ENCODE measurements at regions not wholly inside any gene's neighbourhood (a gene's known extent, or its start where the extent isn't known, plus 50 kb on each side); places are given as distances from the start of the nearest gene placed in this dataset.

- no peak for TF ChIP-seq CTCF (IDR thresholded peaks at IDR 0.05)
- no peaks in the 10 kb centered on the region for H3K36me3 ChIP-seq (ENCODE audit: control insufficient read depth, insufficient read depth, low read length)
- no peak overlapping the region for H3K27ac ChIP-seq
- no peaks in the 10 kb centered on the region for H3K27me3 ChIP-seq (ENCODE audit: control insufficient read depth, insufficient read depth, low read length)
- H2AFZ ChIP-seq = no peak overlapping the region
- no peaks in the 10 kb centered on the region for H3K9me3 ChIP-seq (ENCODE audit: control insufficient read depth, low read length)
- H3K9ac ChIP-seq = no peak overlapping the region
- peaks cover 23% of the 10 kb centered on the region for H3K4me1 ChIP-seq
- H3K4me3 ChIP-seq (ENCODE audit: low read depth, low read length) = no peak overlapping the region
- H3K4me2 ChIP-seq (ENCODE audit: low read length) = no peak overlapping the region
- no peaks in the 10 kb centered on the region for H3K79me2 ChIP-seq
These were observed 338.5 kb downstream of the CD83 start for GRCh38 chr6:14455876-14456648.

- Histone ChIP-seq H3K9me3 (ENCODE audit: control insufficient read depth, low read length) (no peaks in the 10 kb centered on the region), H3K9ac (no peak overlapping the region), H3K27ac (no peak overlapping the region), H3K27me3 (ENCODE audit: control insufficient read depth, insufficient read depth, low read length) (no peaks in the 10 kb centered on the region), H3K4me3 (ENCODE audit: low read depth, low read length) (no peak overlapping the region), H3K4me2 (ENCODE audit: low read length) (no peak overlapping the region), H3K79me2 (no peaks in the 10 kb centered on the region), H3K36me3 (ENCODE audit: control insufficient read depth, insufficient read depth, low read length) (no peaks in the 10 kb centered on the region), H3K4me1 (peaks cover 23% of the 10 kb centered on the region), H2AFZ (no peak overlapping the region)
- no peak for TF ChIP-seq CTCF (IDR thresholded peaks at IDR 0.05)
These were observed 339.4 kb downstream of the CD83 start for GRCh38 chr6:14456941-14457340.

- Histone ChIP-seq H3K9me3 (ENCODE audit: control insufficient read depth, low read length) (no peaks in the 10 kb centered on the region), H3K4me2 (ENCODE audit: low read length) (no peak overlapping the region), H2AFZ (no peak overlapping the region), H3K36me3 (ENCODE audit: control insufficient read depth, insufficient read depth, low read length) (no peaks in the 10 kb centered on the region), H3K79me2 (no peaks in the 10 kb centered on the region), H3K27ac (no peak overlapping the region), H3K4me1 (peaks cover 7% of the 10 kb centered on the region), H3K9ac (no peak overlapping the region), H3K27me3 (ENCODE audit: control insufficient read depth, insufficient read depth, low read length) (no peaks in the 10 kb centered on the region), H3K4me3 (ENCODE audit: low read depth, low read length) (no peak overlapping the region)
- TF ChIP-seq CTCF (IDR thresholded peaks at IDR 0.05) = no peak
These were observed 341.2 kb downstream of the CD83 start for GRCh38 chr6:14458669-14459266.

- Histone ChIP-seq H3K27me3 (ENCODE audit: control insufficient read depth, insufficient read depth, low read length) (no peaks in the 10 kb centered on the region), H3K9me3 (ENCODE audit: control insufficient read depth, low read length) (no peaks in the 10 kb centered on the region), H3K36me3 (ENCODE audit: control insufficient read depth, insufficient read depth, low read length) (no peaks in the 10 kb centered on the region), H3K79me2 (no peaks in the 10 kb centered on the region), H3K4me1 (peaks cover 4% of the 10 kb centered on the region), H3K4me3 (ENCODE audit: low read depth, low read length) (no peak overlapping the region), H3K9ac (no peak overlapping the region), H3K27ac (no peak overlapping the region), H2AFZ (no peak overlapping the region), H3K4me2 (ENCODE audit: low read length) (no peak overlapping the region)
- TF ChIP-seq CTCF (IDR thresholded peaks at IDR 0.05) = no peak
These were observed 341.7 kb downstream of the CD83 start for GRCh38 chr6:14459315-14459714.

- H2AFZ ChIP-seq = no peak overlapping the region
- H3K9me3 ChIP-seq (ENCODE audit: control insufficient read depth, low read length) = no peaks in the 10 kb centered on the region
- no peak overlapping the region for H3K9ac ChIP-seq
- no peak overlapping the region for H3K4me3 ChIP-seq (ENCODE audit: low read depth, low read length)
- TF ChIP-seq CTCF (IDR thresholded peaks at IDR 0.05) = no peak
- H3K79me2 ChIP-seq = no peaks in the 10 kb centered on the region
- no peaks in the 10 kb centered on the region for H3K36me3 ChIP-seq (ENCODE audit: control insufficient read depth, insufficient read depth, low read length)
- H3K4me2 ChIP-seq (ENCODE audit: low read length) = no peak overlapping the region
- no peak overlapping the region for H3K27ac ChIP-seq
- H3K27me3 ChIP-seq (ENCODE audit: control insufficient read depth, insufficient read depth, low read length) = no peaks in the 10 kb centered on the region
- H3K4me1 ChIP-seq = no peaks in the 10 kb centered on the region
These were observed 343.0 kb downstream of the CD83 start for GRCh38 chr6:14460556-14460955.

All from parathyroid adenoma (tissue), 2 donors.